RWPE2 (cell line): ENCODE measurements at regions not wholly inside any gene's neighbourhood (a gene's known extent, or its start where the extent isn't known, plus 50 kb on each side); places are given as distances from the start of the nearest gene placed in this dataset.
A peak's percentile ranks its signal among the peaks of the same experiment; 100 is the strongest.

Experiments used
- ATAC-seq: fragments of 200-7000 bp; cut with Tn5 transposase; 3 replicates; pipeline ENCODE4 v1.9.1; 2021; ENCODE audit warnings: low read depth
- DNase-seq: peaks from one replicate; pipeline ENCODE4 v3.0.0-alpha.2; 2020; ENCODE audit warnings: low spot score
- H3K27ac ChIP-seq: fragments of 450-650 bp; 2 replicates; pipeline ENCODE4 v1.5.1; 2017; ENCODE audit warnings: mild to moderate bottlenecking; ENCODE audit not compliant: poor library complexity, severe bottlenecking
- H3K27me3 ChIP-seq: fragments of 250-450 bp; sonication (Bioruptor Pico); 2 replicates; pipeline ENCODE4 v1.5.1; 2021; ENCODE audit warnings: mild to moderate bottlenecking, moderate library complexity; ENCODE audit not compliant: insufficient read depth, poor library complexity, severe bottlenecking
- H3K36me3 ChIP-seq: fragments of 250-450 bp; sonication (Bioruptor Pico); 2 replicates; pipeline ENCODE4 v1.5.1; 2020; ENCODE audit warnings: low read depth, mild to moderate bottlenecking, moderate library complexity
- H3K4me1 ChIP-seq: fragments of 250-450 bp; sonication (Bioruptor Pico); 2 replicates; pipeline ENCODE4 v1.5.1; 2021; ENCODE audit warnings: mild to moderate bottlenecking, moderate library complexity; ENCODE audit not compliant: insufficient read depth, poor library complexity, severe bottlenecking
- H3K4me3 ChIP-seq: fragments of 250-450 bp; sonication (Bioruptor Pico); 2 replicates; pipeline ENCODE4 v1.5.1; 2021; ENCODE audit warnings: mild to moderate bottlenecking, moderate library complexity; ENCODE audit not compliant: severe bottlenecking
- H3K9me3 ChIP-seq: fragments of 250-450 bp; sonication (Bioruptor Pico); 2 replicates; pipeline ENCODE4 v1.5.1; 2021; ENCODE audit warnings: mild to moderate bottlenecking, moderate library complexity; ENCODE audit not compliant: severe bottlenecking
- TF ChIP-seq, protein P1 (sequence below): fragments of 450-650 bp; IDR thresholded peaks from one replicate; pipeline ENCODE4 v1.5.1; 2017; ENCODE audit warnings: mild to moderate bottlenecking, moderate library complexity; ENCODE audit not compliant: poor library complexity, severe bottlenecking

DNA sequence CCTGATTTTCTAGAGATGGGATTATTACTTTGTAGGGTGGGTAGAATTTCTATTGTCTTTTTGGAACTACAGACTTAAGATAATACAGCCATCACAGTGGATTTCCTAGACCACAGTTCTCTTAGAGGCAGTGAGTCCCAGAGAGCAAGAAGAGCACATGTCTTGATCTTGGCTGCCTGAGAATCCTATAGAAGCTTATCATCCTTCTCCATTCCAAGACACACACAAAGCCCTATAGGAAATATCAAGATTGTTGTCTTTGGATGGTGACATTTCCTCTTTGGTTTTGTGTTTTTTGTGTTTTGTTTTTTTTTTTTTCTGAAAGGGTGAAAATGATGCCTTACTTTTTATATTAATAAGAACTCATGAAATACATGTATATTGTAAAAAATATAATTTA lies 143.1 kb downstream of the AHR start:
- TF ChIP-seq, protein P1, sequence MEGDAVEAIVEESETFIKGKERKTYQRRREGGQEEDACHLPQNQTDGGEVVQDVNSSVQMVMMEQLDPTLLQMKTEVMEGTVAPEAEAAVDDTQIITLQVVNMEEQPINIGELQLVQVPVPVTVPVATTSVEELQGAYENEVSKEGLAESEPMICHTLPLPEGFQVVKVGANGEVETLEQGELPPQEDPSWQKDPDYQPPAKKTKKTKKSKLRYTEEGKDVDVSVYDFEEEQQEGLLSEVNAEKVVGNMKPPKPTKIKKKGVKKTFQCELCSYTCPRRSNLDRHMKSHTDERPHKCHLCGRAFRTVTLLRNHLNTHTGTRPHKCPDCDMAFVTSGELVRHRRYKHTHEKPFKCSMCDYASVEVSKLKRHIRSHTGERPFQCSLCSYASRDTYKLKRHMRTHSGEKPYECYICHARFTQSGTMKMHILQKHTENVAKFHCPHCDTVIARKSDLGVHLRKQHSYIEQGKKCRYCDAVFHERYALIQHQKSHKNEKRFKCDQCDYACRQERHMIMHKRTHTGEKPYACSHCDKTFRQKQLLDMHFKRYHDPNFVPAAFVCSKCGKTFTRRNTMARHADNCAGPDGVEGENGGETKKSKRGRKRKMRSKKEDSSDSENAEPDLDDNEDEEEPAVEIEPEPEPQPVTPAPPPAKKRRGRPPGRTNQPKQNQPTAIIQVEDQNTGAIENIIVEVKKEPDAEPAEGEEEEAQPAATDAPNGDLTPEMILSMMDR, result no peak
- no peaks in the 10 kb centered on the region for H3K36me3 ChIP-seq
- H3K9me3 ChIP-seq, result no peaks in the 10 kb centered on the region
- ATAC-seq (no peak), DNase-seq (no peak)
- peaks cover 10% of the 10 kb centered on the region for H3K4me1 ChIP-seq
- no peak overlapping the region for H3K4me3 ChIP-seq
- H3K27ac ChIP-seq, result no peak overlapping the region
- no peaks in the 10 kb centered on the region for H3K27me3 ChIP-seq

DNA sequence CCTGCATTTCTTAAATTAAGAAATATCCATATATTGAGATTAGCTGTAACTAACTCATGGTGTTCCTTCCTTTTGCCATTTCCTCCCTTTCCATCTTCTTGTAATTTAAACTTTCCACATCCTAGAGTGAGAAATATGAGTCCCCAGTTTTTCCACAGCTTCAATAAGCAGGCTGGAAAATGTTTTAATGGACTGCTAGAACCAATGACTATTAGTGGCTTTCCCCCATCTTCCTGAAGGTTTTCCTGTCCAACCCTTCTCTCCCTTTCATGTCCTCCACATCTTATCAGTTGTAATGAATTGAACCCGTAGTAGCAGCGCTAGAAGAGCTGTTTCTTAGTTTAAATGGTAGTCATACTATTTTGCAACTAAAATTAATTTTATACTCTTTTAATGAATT lies 145.7 kb downstream of the AHR start:
- no peak for DNase-seq
- TF ChIP-seq, protein P1, result no peak
- no peak overlapping the region for H3K4me3 ChIP-seq
- H3K27me3 ChIP-seq, result no peaks in the 10 kb centered on the region
- no peak overlapping the region for H3K27ac ChIP-seq
- peaks cover 2% of the 10 kb centered on the region for H3K9me3 ChIP-seq
- no peaks in the 10 kb centered on the region for H3K36me3 ChIP-seq
- ATAC-seq, result no peak
- H3K4me1 ChIP-seq, result peaks cover 10% of the 10 kb centered on the region

DNA sequence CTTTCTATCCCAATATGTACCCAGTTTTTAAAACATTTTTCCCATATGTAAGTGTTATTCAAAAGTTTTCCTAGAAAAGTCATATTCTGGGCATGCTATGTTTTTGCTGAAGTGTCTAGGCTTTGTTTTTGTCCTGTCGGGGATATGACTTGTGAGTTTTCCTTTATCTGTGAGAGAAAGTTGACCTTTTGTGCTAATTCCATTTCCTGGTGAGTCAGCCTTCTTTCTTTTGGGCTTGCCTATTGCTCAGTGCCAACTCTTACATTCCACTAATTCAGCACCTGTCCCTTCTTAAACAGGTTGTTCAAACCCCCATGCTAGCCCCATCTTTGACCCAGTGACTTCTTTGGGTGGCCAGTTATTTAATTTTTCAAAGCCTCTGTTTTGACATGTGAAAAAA lies 146.2 kb downstream of the AHR start:
- Histone ChIP-seq H3K9me3 (peaks cover 2% of the 10 kb centered on the region), H3K27me3 (no peaks in the 10 kb centered on the region), H3K4me3 (no peak overlapping the region), H3K36me3 (no peaks in the 10 kb centered on the region), H3K4me1 (peaks cover 10% of the 10 kb centered on the region), H3K27ac (no peak overlapping the region)
- DNase-seq, result no peak
- peak; percentile 87 for ATAC-seq
- TF ChIP-seq, protein P1, result no peak

DNA sequence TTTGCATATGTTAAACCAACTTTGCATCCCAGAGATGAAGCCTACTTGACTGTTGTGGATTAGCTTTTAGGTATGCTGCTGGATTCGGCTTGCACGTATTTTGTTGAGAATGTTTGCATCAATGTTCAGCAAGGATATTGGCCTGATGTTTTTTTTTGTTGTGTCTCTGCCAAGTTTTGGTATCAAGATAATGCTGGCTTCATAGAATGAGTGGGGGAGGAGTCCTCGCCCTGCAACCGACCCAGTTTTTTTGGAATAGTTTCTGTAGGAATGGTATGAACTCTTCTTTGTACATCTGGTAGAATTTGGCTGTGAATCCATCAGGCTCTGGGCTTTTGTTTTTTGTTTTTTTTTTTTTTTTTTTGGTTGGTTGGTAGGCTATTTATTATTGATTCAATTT lies 147.9 kb downstream of the AHR start:
- H3K36me3 ChIP-seq, result no peaks in the 10 kb centered on the region
- no peak overlapping the region for H3K4me3 ChIP-seq
- H3K27ac ChIP-seq, result no peak overlapping the region
- peaks cover 2% of the 10 kb centered on the region for H3K9me3 ChIP-seq
- H3K4me1 ChIP-seq, result peaks cover 10% of the 10 kb centered on the region
- TF ChIP-seq, protein P1, result no peak
- DNase-seq, result no peak
- no peak for ATAC-seq
- H3K27me3 ChIP-seq, result no peaks in the 10 kb centered on the region

DNA sequence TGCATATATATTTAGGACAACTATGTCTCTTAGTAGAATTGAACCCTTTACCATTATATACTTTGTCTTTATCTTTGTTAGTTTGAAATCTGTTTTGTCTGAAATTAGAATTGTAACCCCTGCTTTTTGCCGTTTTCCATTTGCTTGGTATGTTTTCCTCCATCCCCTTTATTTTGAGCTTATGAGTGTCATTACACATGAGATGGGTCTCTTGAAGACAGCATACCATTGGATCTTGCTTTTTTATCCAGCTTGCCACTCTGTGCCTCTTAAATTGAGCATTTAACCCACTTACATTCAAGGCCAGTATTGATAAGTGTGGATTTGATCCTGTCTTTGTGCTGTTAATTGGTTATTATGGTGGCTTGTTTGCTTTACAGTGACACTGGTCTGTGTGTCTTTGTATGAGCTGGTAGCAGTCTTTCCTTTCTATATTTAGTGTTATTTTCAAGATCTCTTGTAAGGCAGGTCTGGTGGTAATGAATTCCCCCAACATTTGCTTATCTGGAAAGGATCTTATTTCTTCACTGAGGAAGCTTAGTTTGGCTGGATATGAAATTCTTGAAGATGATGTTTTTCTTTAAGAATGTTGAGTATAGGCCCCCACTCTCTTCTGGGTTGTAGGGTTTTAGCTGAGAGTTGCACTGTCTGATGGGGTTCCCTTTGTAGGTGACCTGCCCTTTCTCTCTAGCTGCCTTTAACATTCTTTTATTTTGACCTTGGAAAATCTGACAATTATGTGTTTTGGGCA lies 149.5 kb downstream of the AHR start:
- peaks cover 2% of the 10 kb centered on the region for H3K9me3 ChIP-seq
- H3K4me3 ChIP-seq, result no peak overlapping the region
- no peak for DNase-seq
- ATAC-seq, result no peak
- no peaks in the 10 kb centered on the region for H3K27me3 ChIP-seq
- H3K36me3 ChIP-seq, result no peaks in the 10 kb centered on the region
- TF ChIP-seq, protein P1, result no peak
- no peak overlapping the region for H3K27ac ChIP-seq
- H3K4me1 ChIP-seq, result peaks cover 10% of the 10 kb centered on the region
